Endothelial cell of umbilical vein (primary cell): ENCODE measurements at regions not wholly inside any gene's neighbourhood (a gene's known extent, or its start where the extent isn't known, plus 50 kb on each side); places are given as distances from the start of the nearest gene placed in this dataset.
"Not testable (repeated sequence)": the region's sequence is repeated elsewhere in the genome, so short reads cannot be mapped to it uniquely, and the experiment has no call there.

Experiments used
- BruUV-seq: library from RNA; stranded (reverse); fragments of 400-500 nt; replicated peaks from 2 replicates; lab custom pipeline; 2021; lab: Mats Ljungman, UMichigan
- CTCF ChIA-PET: fragments of 300-600, 350-600 bp; sonication (Branson Sonifier 250); formaldehyde crosslinking; loops from one replicate; lab custom pipeline; 2021; ENCODE audit warnings: antibody characterized with exemption, inconsistent platforms; lab: Charles Lee
- POLR2A ChIA-PET: fragments of 300-600, 350-600 bp; sonication (Branson Sonifier 250); formaldehyde crosslinking; loops from one replicate; lab custom pipeline; 2021; ENCODE audit warnings: antibody characterized with exemption, inconsistent platforms; lab: Charles Lee
- DNase-seq: peaks from one replicate; pipeline ENCODE4 v3.0.0-alpha.2; 2011; ENCODE audit warnings: low read depth, low spot score
- FAIRE-seq: peaks from 2 replicates; lab custom pipeline; 2011; peaks lifted over from hg19 to GRCh38; lab: Jason Lieb, UNC
- H2AFZ ChIP-seq: 2 replicates; pipeline ENCODE4 v1.6.0; 2012; ENCODE audit warnings: low read depth, low read length, control low read depth, inconsistent platforms
- H3K27ac ChIP-seq: 2 replicates; pipeline ENCODE4 v1.5.1; 2011; ENCODE audit warnings: low read depth, mild to moderate bottlenecking, control low read depth, low read length, moderate library complexity; ENCODE audit not compliant: insufficient read depth
- H3K27me3 ChIP-seq, 2 experiments: 2 replicates each; pipeline versions ENCODE4 v1.6.0 to v1.6.1; 2011; ENCODE audit warnings: low read length in 2 of 2, mixed read lengths in 1 of 2; ENCODE audit not compliant: control insufficient read depth in 2 of 2, insufficient read depth in 2 of 2
- H3K36me3 ChIP-seq, 2 experiments: 2 replicates in 1 of 2; 3 replicates in 1 of 2; pipeline ENCODE4 v1.5.1; 2011; ENCODE audit warnings: low read length in 2 of 2, mild to moderate bottlenecking in 1 of 2, moderate library complexity in 1 of 2; ENCODE audit not compliant: control insufficient read depth in 2 of 2, insufficient read depth in 2 of 2; ENCODE audit errors: extremely low read depth in 1 of 2
- H3K4me1 ChIP-seq: 3 replicates; pipeline ENCODE4 v1.5.1; 2011; ENCODE audit warnings: mild to moderate bottlenecking, low read length; ENCODE audit not compliant: control insufficient read depth, insufficient read depth; ENCODE audit errors: extremely low read depth
- H3K4me2 ChIP-seq: 2 replicates; pipeline ENCODE4 v1.6.1; 2011; ENCODE audit warnings: low read length, control low read depth, mixed read lengths; ENCODE audit not compliant: insufficient read depth
- H3K4me3 ChIP-seq, 3 experiments: fragments of 200-600 bp in 1 of 3; sonication (generic), shearing (Covaris generic) in 1 of 3; replicated peaks in 1 of 3; 2 replicates each; pipeline ENCODE4 v1.5.1; 2011 to 2016; ENCODE audit warnings: control low read depth in 3 of 3, low read length in 3 of 3, mild to moderate bottlenecking in 2 of 3, inconsistent platforms in 1 of 3, low read depth in 1 of 3, moderate library complexity in 1 of 3; ENCODE audit not compliant: insufficient read depth in 1 of 3
- H3K79me2 ChIP-seq: 2 replicates; pipeline ENCODE4 v1.6.0; 2012; ENCODE audit warnings: low read length, inconsistent platforms; ENCODE audit not compliant: control insufficient read depth, insufficient read depth
- H3K9ac ChIP-seq: replicated peaks from 2 replicates; pipeline ENCODE3; 2011; ENCODE audit warnings: low read length, control low read depth; ENCODE audit not compliant: insufficient read depth; ENCODE audit errors: extremely low read depth
- H3K9me1 ChIP-seq: replicated peaks from 3 replicates; pipeline ENCODE4 v1.6.0; 2011; ENCODE audit warnings: mild to moderate bottlenecking, low read length; ENCODE audit not compliant: control insufficient read depth, insufficient read depth; ENCODE audit errors: extremely low read depth
- H3K9me3 ChIP-seq: replicated peaks from 2 replicates; pipeline ENCODE4 v1.5.1; 2012; ENCODE audit warnings: low read length, inconsistent platforms; ENCODE audit not compliant: control insufficient read depth, insufficient read depth
- H4K20me1 ChIP-seq: replicated peaks from 2 replicates; pipeline ENCODE3; 2011; ENCODE audit warnings: mild to moderate bottlenecking, low read length; ENCODE audit not compliant: control insufficient read depth, insufficient read depth; ENCODE audit errors: extremely low read depth
- EZH2 ChIP-seq: IDR thresholded peaks from 2 replicates; pipeline ENCODE4 v1.6.1; 2012; ENCODE audit warnings: borderline replicate concordance, low read depth, mild to moderate bottlenecking, moderate library complexity, low read length, inconsistent platforms; ENCODE audit not compliant: severe bottlenecking
- FOS ChIP-seq: IDR thresholded peaks from 2 replicates; pipeline ENCODE4 v1.6.1; 2011; ENCODE audit warnings: mild to moderate bottlenecking, low read length, moderate library complexity, borderline replicate concordance; ENCODE audit not compliant: insufficient read depth
- GATA2 ChIP-seq: IDR thresholded peaks from 2 replicates; pipeline ENCODE4 v1.7.0; 2011; ENCODE audit warnings: low read depth, mild to moderate bottlenecking, moderate library complexity, mixed read lengths, low read length; ENCODE audit not compliant: insufficient read length, insufficient read depth
- JUN ChIP-seq: IDR thresholded peaks from 2 replicates; pipeline ENCODE4 v1.6.1; 2011; ENCODE audit warnings: borderline replicate concordance, low read depth; ENCODE audit not compliant: insufficient read length, insufficient read depth
- MYC ChIP-seq: IDR thresholded peaks from one replicate; pipeline ENCODE4 v1.6.1; 2011; ENCODE audit warnings: mild to moderate bottlenecking, low read depth, low read length
- POLR2A ChIP-seq: IDR thresholded peaks from 2 replicates; pipeline ENCODE4 v1.6.1; 2012; ENCODE audit warnings: low read depth, mild to moderate bottlenecking, control low read depth, low read length
- POLR2AphosphoS5 ChIP-seq: IDR thresholded peaks from 2 replicates; pipeline ENCODE4 v1.6.1; 2012; ENCODE audit warnings: low read depth, mild to moderate bottlenecking, control low read depth, low read length, moderate library complexity; ENCODE audit not compliant: insufficient read depth
- dilution Hi-C: fragments of 300-500 bp; cut with MboI; formaldehyde crosslinking; loops from one replicate; pipeline ENCODE4 v1.15.0; 2019; ENCODE audit warnings: low sequenced_read_pairs; ENCODE audit not compliant: extremely low pct_ligation_motif_present
- intact Hi-C: fragments of 100-400 bp; cut with micrococcal nuclease; formaldehyde crosslinking; loops from one replicate; pipeline ENCODE4 v1.10.0; 2022
- TF ChIP-seq, protein P1 (sequence below), 2 donors: IDR thresholded peaks; 1 replicate in 1 of 2; 2 replicates in 1 of 2; pipeline ENCODE4 v1.5.1; 2011; ENCODE audit warnings: low read length in 2 of 2, mild to moderate bottlenecking in 2 of 2, moderate library complexity in 2 of 2, control low read depth in 1 of 2, inconsistent platforms in 1 of 2, low read depth in 1 of 2; ENCODE audit not compliant: insufficient read depth in 1 of 2; ENCODE audit errors: extremely low read depth in 1 of 2
- TF ChIP-seq, protein P2 (sequence below): IDR thresholded peaks from 2 replicates; pipeline ENCODE4 v1.6.1; 2011; ENCODE audit not compliant: insufficient read depth, insufficient read length

DNA sequence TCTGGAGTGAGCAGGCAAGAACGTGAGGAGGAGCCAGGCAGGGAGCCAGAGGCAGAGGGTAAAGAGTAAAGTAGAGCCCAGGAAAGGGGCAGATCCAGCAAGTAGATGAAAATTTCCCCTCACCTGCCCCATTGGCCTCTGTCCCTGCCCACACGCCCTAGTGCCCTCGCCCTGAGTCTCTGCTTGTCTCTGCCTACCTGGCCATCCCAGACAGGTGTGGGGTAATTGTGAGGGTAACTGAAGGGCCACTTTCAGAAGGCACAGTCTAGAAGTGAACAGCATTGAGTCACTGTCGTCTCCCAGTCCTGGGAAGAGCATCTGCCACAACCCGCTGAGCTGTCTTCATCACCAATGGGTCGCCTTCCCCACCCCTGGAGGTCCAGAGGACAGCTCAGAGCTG is 1756.8 kb downstream of the TP53TG3F start:
- H3K4me1 ChIP-seq, H2AFZ ChIP-seq, H3K9ac ChIP-seq, POLR2A ChIA-PET, BruUV-seq, FAIRE-seq, DNase-seq, H3K4me2 ChIP-seq, H3K36me3 ChIP-seq, H3K79me2 ChIP-seq, intact Hi-C loops, H3K9me1 ChIP-seq, CTCF ChIA-PET, H3K27ac ChIP-seq, H3K27me3 ChIP-seq, dilution Hi-C loops, H3K9me3 ChIP-seq, H4K20me1 ChIP-seq, H3K4me3 ChIP-seq: not testable (repeated sequence)

DNA sequence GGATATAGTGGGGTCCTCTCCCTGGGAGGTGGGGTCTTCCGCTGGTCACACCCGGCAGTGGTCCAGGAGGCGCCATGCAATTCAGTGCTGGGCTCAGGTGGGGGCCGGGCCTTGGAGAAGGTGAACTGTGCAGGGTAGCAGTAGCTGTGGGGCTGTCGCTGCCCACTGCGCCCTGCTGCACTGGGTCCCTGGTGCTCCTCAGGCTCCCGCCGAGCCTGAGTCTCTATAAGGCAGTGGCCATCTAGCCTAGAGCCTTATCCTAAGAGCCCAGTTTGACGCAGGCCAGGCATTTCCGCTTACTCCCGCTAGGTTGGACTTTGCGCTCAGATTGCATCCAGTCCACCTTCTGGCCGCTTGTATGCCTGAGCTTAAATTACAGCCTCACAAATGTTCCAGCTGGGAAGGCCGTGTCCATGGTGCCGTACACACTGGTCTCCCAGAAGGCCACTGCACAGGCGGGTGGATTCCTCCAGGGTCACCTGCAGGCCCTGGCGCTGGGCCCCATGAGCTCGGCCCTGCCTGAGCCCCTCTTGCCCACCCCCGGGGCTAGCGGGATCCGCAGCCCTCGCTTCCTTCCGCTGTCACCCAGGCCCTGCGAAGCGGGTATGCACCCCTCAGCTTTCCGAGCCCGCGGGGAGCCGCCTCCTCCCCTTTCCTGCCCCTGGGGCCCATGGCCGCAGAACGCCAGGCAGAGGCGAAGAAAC is 1762.2 kb downstream of the TP53TG3F start:
- DNase-seq (no peak), FAIRE-seq (no peak)
- Histone ChIP-seq H3K79me2 (no peaks in the 10 kb centered on the region), H3K4me2 (no peak overlapping the region), H3K9me3 (peaks cover 3% of the 10 kb centered on the region), H3K27me3 (no peaks in the 10 kb centered on the region), H3K27ac (no peak overlapping the region), H3K9me1 (no peaks in the 10 kb centered on the region), H3K4me1 (no peaks in the 10 kb centered on the region), H4K20me1 (no peaks in the 10 kb centered on the region), H2AFZ (no peak overlapping the region), H3K9ac (no peak overlapping the region), H3K36me3 (no peaks in the 10 kb centered on the region), H3K4me3 (no peak overlapping the region)
- ChIA-PET POLR2A (no interaction called here), CTCF (no interaction called here)
- no TSS peak for BruUV-seq
- intact Hi-C loops (no loop called here), dilution Hi-C loops (no loop called here)
- TF ChIP-seq POLR2AphosphoS5 (no peak), MYC (no peak), JUN (no peak), POLR2A (no peak), EZH2 (no peak), GATA2 (no peak), FOS (no peak)
- TF ChIP-seq, protein P1, sequence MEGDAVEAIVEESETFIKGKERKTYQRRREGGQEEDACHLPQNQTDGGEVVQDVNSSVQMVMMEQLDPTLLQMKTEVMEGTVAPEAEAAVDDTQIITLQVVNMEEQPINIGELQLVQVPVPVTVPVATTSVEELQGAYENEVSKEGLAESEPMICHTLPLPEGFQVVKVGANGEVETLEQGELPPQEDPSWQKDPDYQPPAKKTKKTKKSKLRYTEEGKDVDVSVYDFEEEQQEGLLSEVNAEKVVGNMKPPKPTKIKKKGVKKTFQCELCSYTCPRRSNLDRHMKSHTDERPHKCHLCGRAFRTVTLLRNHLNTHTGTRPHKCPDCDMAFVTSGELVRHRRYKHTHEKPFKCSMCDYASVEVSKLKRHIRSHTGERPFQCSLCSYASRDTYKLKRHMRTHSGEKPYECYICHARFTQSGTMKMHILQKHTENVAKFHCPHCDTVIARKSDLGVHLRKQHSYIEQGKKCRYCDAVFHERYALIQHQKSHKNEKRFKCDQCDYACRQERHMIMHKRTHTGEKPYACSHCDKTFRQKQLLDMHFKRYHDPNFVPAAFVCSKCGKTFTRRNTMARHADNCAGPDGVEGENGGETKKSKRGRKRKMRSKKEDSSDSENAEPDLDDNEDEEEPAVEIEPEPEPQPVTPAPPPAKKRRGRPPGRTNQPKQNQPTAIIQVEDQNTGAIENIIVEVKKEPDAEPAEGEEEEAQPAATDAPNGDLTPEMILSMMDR (IDR thresholded peaks at IDR 0.05; ENCODE audit: extremely low read depth in 1 of 2, insufficient read depth in 1 of 2, low read depth in 1 of 2, low read length in 2 of 2), result no peak
- TF ChIP-seq, protein P2, sequence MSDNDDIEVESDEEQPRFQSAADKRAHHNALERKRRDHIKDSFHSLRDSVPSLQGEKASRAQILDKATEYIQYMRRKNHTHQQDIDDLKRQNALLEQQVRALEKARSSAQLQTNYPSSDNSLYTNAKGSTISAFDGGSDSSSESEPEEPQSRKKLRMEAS, result no peak
